Body of pancreas (tissue), 4 donors: ENCODE measurements at regions not wholly inside any gene's neighbourhood (a gene's known extent, or its start where the extent isn't known, plus 50 kb on each side); places are given as distances from the start of the nearest gene placed in this dataset.
"Not testable (repeated sequence)": the region's sequence is repeated elsewhere in the genome, so short reads cannot be mapped to it uniquely, and the experiment has no call there.

Experiments
- ATAC-seq: fragments of 150-250 bp; one replicate; pipeline ENCODE4 v1.9.1; 2016
- DNase-seq, 4 donors: peaks; one replicate each; pipeline ENCODE4 v3.0.0-alpha.2; 2019
- H3K27ac ChIP-seq, 4 donors: fragments of 200-600 bp; sonication (generic); 1 replicate in 3 of 4; 2 replicates in 1 of 4; pipeline versions ENCODE4 v1.5.1 to v1.6.1; 2016 to 2019; ENCODE audit warnings: mild to moderate bottlenecking in 1 of 4, mixed read lengths in 1 of 4, moderate library complexity in 1 of 4
- H3K27me3 ChIP-seq, 2 donors: fragments of 200-600 bp; sonication (generic); one replicate each; pipeline ENCODE4 v1.6.0; 2016; ENCODE audit warnings: mild to moderate bottlenecking in 1 of 2
- H3K36me3 ChIP-seq, 2 donors: fragments of 200-600 bp; sonication (generic); replicated peaks in 1 of 2; 2 replicates each; pipeline ENCODE4 v1.5.1; 2016; ENCODE audit warnings: low read depth in 2 of 2; ENCODE audit not compliant: insufficient read depth in 1 of 2
- H3K4me1 ChIP-seq: fragments of 200-600 bp; sonication (generic); one replicate; pipeline ENCODE4 v1.6.0; 2016
- H3K4me3 ChIP-seq, 2 donors: fragments of 200-600 bp; sonication (generic); 1 replicate in 1 of 2; 2 replicates in 1 of 2; pipeline ENCODE4 v1.5.1; 2016 to 2019
- H3K9me3 ChIP-seq, 3 donors: fragments of 200-600 bp; sonication (generic); 1 replicate in 2 of 3; 2 replicates in 1 of 3; pipeline ENCODE4 v1.5.1; 2016
- CTCF ChIP-seq, 7 experiments: fragments of 450-650 bp in 4 of 7; fragments of 200-600 bp in 3 of 7; sonication (generic) in 3 of 7; IDR thresholded peaks; one replicate each; pipeline ENCODE4 v1.5.1; 2016 to 2019; ENCODE audit warnings: antibody characterized with exemption in 7 of 7
- POLR2A ChIP-seq, 3 donors: fragments of 450-650 bp; IDR thresholded peaks; one replicate each; pipeline ENCODE4 v1.6.1; 2016; ENCODE audit warnings: antibody characterized with exemption in 3 of 3, mild to moderate bottlenecking in 2 of 3
- whole genome bisulfite sequencing, 2 donors: methylation state at CpG; one replicate each; pipeline ENCODE4 v1.1.5; 2017; 5-methylcytosine and 5-hydroxymethylcytosine counted together
- intact Hi-C: fragments of 100-400 bp; cut with DNase I; formaldehyde crosslinking; loops from one replicate; pipeline ENCODE4 v1.15.1; 2023

- intact Hi-C loops = no loop called here
- DNase-seq (no peak), ATAC-seq (no peak)
- TF ChIP-seq POLR2A (IDR thresholded peaks at IDR 0.05) (no peak), CTCF (IDR thresholded peaks at IDR 0.05) (no peak)
- Histone ChIP-seq H3K27me3 (no peaks in the 10 kb centered on the region), H3K36me3 (no peaks in the 10 kb centered on the region), H3K9me3 (no peaks in the 10 kb centered on the region), H3K27ac (no peak overlapping the region), H3K4me3 (no peak overlapping the region), H3K4me1 (no peaks in the 10 kb centered on the region)
These were observed 463.3 kb downstream of the TENT5A start for GRCh38 chr6:81289229-81289628.

- Histone ChIP-seq H3K27me3 (no peaks in the 10 kb centered on the region), H3K27ac (no peak overlapping the region), H3K4me3 (no peak overlapping the region), H3K4me1 (no peaks in the 10 kb centered on the region), H3K36me3 (no peaks in the 10 kb centered on the region), H3K9me3 (no peaks in the 10 kb centered on the region)
- TF ChIP-seq CTCF (IDR thresholded peaks at IDR 0.05) = no peak
- WGBS, 2 donors = 52 to 58% methylated on average over 4 of the region's 4 CpGs
- no peak for DNase-seq
- ATAC-seq = no peak
- intact Hi-C loops = no loop called here
These were observed 487.4 kb downstream of the TENT5A start for GRCh38 chr6:81265106-81265505.

GRCh38 chr6:81263531-81264168, 488.8 kb downstream of the TENT5A start:
- ATAC-seq (no peak), DNase-seq (no peak)
- 77 to 86% methylated on average over 8 to 17 of the region's 17 CpGs for WGBS, 2 donors

GRCh38 chr6:81262656-81263055, 489.8 kb downstream of the TENT5A start:
- TF ChIP-seq CTCF (IDR thresholded peaks at IDR 0.05) = no peak
- no peak for TF ChIP-seq POLR2A (IDR thresholded peaks at IDR 0.05)
- ATAC-seq (no peak), DNase-seq (no peak)
- intact Hi-C loops = no loop called here
- Histone ChIP-seq H3K9me3 (no peaks in the 10 kb centered on the region), H3K27me3 (no peaks in the 10 kb centered on the region), H3K4me3 (no peak overlapping the region), H3K36me3 (no peaks in the 10 kb centered on the region), H3K27ac (no peak overlapping the region), H3K4me1 (no peaks in the 10 kb centered on the region)
- 73 to 89% methylated on average over 8 of the region's 8 CpGs for WGBS, 2 donors

More at GRCh38 chr6:81263531-81264168, 488.8 kb downstream of the TENT5A start:
- Histone ChIP-seq H3K9me3 (no peaks in the 10 kb centered on the region), H3K27ac (no peak overlapping the region), H3K27me3 (no peaks in the 10 kb centered on the region), H3K36me3 (no peaks in the 10 kb centered on the region), H3K4me1 (no peaks in the 10 kb centered on the region), H3K4me3 (no peak overlapping the region)
- intact Hi-C loops = no loop called here
- TF ChIP-seq POLR2A (IDR thresholded peaks at IDR 0.05) (no peak), CTCF (IDR thresholded peaks at IDR 0.05) (no peak)

- H3K4me1 ChIP-seq, H3K9me3 ChIP-seq, H3K27me3 ChIP-seq, intact Hi-C loops, H3K4me3 ChIP-seq, H3K27ac ChIP-seq, DNase-seq, ATAC-seq, H3K36me3 ChIP-seq: not testable (repeated sequence)
- WGBS, 2 donors = 73 to 82% methylated on average over 6 of the region's 6 CpGs
These were observed 496.3 kb downstream of the TENT5A start for GRCh38 chr6:81256223-81256622.
